ENCODE measurements at regions not wholly inside any gene's neighbourhood (a gene's known extent, or its start where the extent isn't known, plus 50 kb on each side); places are given as distances from the start of the nearest gene placed in this dataset.
"Not testable (repeated sequence)": the region's sequence is repeated elsewhere in the genome, so short reads cannot be mapped to it uniquely, and the experiment has no call there.

DNA sequence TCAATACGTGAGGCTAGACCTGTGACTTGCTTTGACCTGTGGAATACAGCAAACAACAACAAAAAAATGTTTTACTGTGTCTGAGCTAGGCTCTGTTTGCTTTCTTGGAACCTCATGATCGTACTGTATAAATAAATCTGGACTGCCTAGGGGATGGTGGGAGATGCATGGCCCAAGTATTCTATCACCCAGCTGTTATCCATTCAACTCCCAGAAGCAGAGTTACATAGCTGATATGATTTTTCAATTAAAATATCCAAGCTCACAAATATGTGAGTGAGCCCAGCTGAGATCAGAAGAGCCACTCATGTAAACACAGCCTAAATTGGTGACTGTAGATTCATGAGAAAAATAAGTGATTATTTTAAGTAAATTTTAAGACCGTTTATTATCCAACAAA lies 154.1 kb upstream of the THUMPD2 start:
- intact Hi-C loops (cut with micrococcal nuclease): no loop called here

DNA sequence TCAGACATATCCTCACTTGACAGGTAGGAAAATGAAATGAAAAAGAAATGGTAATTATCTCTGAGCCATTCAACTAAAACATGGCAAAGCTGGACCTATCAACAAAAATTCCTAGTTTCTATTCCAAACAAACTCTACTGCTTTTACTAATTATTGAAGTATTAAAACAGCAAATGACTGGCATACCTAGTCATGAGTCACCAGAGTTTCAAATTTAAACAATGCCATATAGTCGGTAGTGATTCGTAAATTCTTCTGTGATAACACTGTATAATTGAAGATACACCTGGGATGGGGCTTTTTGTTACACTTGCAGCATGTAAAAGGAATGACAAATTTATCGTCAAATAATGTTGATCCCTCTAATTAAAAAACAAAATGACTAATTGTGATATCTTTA lies 153.1 kb upstream of the THUMPD2 start:
- intact Hi-C loops (cut with micrococcal nuclease): no loop called here

DNA sequence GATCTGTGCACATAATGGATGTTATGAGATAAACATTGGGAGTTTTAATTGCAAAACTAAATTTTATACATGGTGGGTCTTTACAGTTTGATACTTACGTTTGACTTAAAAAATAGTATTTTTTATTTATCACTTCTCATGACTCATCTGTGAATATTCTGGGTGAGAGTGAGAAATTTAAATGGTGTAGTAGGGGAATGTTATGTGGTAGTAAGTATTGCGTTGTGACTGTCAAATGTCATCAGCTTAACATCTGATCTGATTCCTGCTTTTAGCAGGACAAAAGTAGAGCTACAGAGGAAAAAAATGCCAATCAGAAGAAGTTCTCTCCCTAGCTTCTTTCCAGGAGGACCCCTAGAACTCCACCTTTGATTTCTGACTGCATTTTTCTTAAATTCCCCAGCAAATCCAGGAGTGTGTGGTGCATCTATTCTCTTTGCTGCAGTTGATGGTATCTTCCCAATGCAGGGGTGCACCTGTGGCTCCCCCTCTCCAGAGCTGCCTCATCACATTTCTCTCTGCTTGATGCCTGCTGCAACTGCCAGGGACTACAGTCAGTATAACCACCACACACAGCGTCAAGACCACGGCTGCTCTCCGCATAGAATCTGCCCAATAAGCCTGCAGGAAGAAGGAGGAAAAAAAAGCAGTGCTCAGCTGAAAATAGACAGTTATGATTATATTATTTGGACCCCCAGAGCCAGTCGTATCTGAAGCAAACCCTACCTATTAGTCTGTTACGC lies 151.3 kb upstream of the THUMPD2 start:
- intact Hi-C loops (cut with micrococcal nuclease): no loop called here

DNA sequence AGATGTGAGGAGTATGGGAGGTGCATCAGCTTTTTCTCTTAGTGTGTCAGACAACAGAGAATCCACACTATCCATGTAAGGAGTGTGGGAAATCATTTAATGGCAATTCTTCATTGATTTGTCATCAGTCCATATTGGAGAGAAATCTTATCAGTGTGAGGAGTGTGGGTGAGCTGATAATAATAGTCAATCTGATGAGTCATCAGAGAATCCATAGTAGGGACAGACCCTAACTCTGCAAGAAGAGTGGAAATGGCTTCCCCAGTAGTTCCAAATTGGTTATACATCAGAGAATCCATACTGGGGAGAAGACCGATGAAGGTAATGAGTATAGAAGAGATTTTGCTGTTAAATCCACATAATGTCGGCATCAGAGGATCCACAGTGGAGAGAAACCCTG lies 150.5 kb upstream of the THUMPD2 start:
- intact Hi-C loops (cut with micrococcal nuclease): no loop called here

DNA sequence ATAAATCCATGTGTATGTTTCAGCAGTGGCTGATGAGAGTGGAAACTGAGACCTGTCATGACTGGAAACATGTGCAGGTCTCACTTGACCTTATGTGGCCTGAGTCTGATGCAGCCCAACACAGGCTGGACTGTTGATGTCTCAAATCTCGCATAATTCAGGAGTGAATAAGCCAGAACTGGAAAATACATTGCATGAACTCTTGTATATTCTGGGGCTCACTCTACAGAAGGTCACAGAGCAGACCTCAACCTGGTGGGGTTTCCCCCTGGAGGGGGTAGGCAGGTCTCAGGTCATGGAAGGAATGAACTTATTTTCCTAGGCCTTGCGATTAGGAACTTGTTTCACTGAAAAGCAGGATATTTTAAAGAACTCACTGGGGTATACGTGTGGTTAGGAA lies 146.3 kb upstream of the THUMPD2 start:
- intact Hi-C loops (cut with micrococcal nuclease): no loop called here

DNA sequence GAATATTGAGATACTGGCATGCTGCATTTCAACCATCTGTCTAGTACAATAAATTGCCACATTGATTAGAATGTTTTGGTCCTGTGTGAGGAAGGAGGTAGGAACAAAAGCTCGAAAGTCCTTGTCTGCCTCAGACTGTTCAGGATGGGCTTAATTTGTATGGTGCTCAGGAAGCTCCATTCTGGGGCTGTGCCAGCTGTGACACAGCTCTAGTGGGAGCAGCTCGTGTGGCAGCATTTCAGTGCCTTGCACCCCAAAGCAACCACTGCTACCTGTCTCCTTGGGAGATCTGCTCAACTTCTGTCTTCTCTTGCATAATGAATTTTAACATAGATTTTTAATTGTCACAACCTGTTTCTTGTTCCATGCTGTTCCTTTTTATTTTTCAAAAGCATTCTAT lies 144.4 kb upstream of the THUMPD2 start:
- intact Hi-C loops (cut with micrococcal nuclease): loop anchor here (5.0 kb wide), 1 partner anchor 114 kb away; no protein-coding TSS in a partner anchor

DNA sequence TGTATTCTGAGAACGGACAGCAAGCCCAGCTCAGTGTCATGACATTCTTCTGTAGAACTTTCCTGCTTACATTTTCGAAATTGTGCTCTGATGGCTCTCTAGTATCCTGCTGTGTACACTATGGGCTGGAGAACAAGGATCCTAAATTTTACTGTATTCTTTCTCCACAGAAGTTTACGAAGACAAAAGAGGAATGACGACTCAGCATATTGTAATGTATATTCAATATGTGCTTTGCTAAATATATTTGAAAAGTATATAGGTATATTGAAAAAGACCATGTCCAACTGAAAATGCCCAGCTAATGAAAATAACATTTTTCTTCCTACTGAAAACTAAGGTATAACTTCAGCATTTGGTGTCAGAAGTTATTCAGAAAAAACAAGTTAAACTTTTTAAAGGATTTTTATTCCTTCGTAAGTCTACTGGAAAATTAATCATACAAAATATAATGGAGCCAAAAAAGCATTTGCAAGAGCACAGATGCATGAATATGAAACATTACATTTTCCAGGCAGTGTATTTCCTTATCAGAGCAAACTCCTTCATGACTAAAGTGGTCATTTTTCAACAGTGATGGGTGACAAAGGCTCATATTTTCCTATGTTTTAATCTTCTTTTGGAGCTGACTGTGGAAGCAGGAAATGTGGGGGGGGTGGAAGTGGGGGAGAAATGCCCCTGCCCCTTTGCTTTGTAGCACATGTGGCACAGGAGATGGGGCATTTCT lies 143.8 kb upstream of the THUMPD2 start:
- intact Hi-C loops (cut with micrococcal nuclease): loop anchor here (5.0 kb wide), 1 partner anchor 114 kb away; no protein-coding TSS in a partner anchor

DNA sequence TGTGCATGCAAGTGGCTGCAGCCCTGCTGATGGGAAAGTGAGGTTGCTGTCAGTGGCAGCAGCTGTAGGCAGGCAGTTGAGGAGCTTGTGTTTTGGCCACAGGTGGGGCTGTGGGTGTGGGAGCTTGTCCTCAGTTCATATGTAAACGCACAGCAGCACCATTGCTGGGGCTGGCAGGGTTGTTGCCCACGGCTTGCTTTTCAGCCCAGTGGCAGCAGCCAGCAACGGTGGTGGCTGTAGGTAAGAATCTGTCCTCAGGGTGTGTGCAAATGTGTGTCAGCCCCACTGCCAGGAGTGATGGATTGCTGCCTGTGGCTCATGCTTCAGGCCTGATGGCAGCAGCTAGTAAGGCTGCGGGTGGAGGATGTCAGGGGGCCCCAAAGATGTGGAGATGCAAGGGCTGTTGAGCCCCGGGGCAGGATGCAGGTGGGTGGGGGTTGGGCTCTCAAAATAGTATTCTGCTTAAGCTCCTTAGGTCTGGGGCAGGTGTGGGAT lies 141.3 kb upstream of the THUMPD2 start:
- intact Hi-C loops (cut with micrococcal nuclease): loop anchor here (1.0 to 5.0 kb wide), 2 partner anchors 75 to 117 kb away; no protein-coding TSS in a partner anchor

DNA sequence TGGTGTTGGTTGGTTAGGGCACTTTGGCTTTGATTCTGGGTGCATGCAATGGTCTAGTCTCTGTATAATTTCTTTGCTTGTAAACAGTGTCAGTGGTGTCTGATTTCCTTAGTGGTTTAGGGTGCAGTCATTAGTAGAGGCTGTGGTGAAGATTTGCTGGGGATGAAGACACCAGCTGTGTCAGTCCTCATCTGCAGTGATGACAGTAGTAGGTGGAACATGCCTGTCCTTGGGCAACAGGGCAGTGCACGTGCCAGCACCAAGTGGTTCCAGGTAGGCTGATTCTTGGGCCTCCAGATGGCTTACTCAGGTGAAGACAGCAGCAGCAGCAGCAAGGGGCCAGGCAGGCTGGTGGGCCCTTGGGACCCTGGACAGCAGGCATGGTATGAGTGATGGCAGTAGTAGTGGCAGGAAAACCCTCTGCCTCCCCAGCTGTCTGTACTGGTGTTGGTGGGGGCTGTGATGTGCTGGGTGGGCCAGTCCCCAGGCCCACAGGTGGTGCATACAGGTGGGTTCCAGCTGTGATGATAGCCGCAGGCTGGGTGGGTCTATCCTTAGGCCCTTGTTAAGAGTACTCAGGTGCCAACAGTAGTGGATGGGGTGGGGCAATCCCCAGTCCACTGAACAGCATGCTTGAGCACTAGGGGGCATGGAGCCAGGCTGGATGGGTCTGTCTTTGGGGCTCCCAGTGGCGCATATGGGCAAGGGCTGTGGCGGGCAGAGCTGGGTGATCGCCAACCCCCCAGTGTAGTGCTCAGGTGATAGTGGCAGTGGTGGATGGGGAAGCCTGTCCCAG lies 140.7 kb upstream of the THUMPD2 start:
- intact Hi-C loops (cut with micrococcal nuclease): loop anchor here (1.0 to 10.0 kb wide), 4 partner anchors 19 to 175 kb away; no protein-coding TSS in a partner anchor

DNA sequence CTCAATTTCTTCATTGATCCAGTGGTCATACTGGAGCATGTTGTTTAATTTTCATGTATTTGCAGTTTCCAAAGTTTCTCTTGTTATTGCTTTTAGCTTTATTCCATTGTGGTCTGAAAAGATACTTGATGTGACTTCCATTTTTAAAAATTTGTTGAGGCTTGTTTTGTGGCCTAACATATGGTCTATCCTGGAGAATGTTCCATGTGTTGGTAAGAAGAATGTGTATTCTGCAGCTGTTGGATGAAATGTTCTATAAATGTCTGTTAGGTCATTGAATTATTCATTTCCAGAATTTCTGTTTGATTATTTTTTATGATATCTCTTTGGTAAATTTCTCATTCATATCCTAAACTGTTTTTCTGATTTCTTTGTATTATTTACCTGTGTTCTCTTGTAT lies 139.8 kb upstream of the THUMPD2 start:
- intact Hi-C loops (cut with micrococcal nuclease): loop anchor here (1.0 to 10.0 kb wide), 2 partner anchors 19 to 176 kb away; no protein-coding TSS in a partner anchor

DNA sequence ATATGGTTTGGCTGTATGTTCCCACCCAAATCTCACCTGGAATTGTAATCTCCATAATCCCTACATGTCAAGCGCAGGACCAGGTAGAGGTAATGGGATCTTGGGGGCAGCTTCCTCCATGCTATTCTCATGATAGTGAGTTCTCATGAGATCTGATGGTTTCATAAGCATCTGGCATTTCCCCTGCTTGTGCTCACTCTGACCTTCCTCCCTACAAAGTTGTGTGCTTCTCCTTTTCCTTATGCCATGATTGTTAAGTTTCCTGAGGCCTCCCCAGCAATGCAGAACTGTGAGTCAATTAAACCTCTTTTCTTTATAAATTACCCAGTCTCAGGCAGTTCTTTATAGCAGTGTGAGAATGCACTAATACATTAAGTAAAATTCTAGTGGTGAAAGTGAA lies 138.3 kb upstream of the THUMPD2 start:
- intact Hi-C loops (cut with micrococcal nuclease): loop anchor here (10.0 kb wide), 1 partner anchor 177 kb away; no protein-coding TSS in a partner anchor

DNA sequence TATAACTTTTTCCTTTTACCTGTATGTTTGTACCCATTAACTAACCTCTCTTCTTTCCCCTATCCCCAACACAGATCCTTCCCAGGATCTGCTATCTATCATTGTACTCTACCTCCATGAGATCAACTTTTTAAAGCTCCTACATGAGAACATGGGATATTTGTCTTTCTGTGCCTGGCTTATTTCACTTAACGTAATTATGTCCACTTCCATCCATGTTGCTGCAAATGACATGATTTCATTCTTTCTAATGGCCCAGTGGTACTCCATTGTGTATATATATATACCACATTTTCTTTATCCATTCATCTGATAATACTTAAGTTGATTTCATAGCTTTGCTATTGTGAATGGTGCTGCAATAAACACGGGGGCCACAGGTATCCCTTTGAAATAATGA lies 135.9 kb upstream of the THUMPD2 start:
- intact Hi-C loops (cut with micrococcal nuclease): loop anchor here (5.0 to 10.0 kb wide), 3 partner anchors 180 to 1487 kb away; no protein-coding TSS in a partner anchor

DNA sequence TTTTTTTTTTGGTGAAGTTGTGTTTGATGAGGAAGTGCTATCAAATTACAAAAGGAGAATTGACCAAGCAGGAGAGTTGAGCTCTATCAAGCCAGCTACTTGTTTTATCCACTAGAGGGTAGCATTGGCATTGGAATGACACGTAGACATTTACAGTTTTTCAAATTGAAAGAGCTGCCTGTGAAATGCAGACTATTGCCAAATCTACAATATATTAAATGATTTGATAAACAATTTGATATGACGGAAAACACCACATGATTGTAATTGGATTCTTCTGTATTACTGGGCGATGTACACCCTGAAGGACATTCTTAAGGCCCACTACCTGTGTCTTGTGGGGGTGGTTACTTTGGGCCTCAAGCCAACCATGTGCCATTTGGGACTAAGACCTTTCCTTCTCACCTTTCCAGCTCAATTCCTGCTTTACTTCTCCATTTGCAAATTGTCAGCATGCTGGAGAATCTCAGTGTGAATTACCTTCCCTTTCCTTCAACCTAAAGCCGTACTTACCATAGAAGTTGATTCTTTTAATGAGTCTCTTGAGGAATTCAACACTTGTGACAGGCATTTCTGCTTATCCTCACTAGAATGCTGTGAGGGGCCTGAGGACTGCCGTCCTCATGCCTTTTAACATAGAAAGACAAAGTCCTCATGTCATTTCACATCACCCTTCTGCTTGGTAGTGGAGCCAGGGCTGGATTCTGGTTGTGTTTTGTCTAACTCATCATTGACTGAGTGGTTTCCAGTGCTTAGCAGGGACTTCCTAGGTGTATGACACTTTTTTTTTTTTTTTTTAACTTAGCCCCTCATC lies 134.8 kb upstream of the THUMPD2 start:
- intact Hi-C loops (cut with micrococcal nuclease): loop anchor here (1.0 to 10.0 kb wide), 6 partner anchors 181 to 1869 kb away; no protein-coding TSS in a partner anchor

DNA sequence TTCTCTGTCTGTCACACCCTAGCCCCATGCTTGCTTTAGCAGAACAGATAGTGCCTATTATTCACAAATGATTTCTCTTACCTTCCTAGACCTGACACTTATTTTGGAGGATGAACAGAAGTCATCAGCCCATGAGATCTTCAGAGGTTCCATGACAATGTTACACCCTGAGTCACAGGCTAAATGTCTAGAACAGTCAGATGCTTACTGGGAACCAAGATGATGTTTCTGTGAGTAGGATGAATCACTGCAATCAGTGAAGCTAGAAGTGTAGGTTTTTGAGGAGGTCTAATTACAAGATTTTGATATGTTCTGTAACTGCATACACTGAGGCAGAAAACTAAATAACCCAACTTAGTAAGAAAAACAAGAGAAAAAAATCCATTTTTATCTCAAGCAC lies 123.0 kb upstream of the THUMPD2 start:
- intact Hi-C loops (cut with micrococcal nuclease): no loop called here

DNA sequence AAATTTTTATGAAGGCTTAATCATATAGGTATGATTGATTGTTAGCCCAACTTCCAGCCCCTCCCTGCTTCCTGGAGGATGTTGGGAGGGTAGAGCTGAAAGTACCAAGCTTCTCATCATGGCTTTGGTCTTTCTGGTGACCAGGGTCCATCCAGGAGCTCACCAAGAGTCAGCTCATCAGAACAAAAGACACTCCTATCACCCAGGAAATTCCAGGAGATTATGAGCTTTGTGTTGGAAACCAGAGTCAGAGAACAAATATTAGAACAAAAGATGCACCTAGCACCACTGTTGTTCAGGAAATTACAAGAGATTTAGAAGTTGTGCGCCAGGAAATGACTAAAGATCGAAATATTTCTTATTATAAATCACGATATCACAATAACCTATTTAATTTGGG lies 119.9 kb upstream of the THUMPD2 start:
- intact Hi-C loops (cut with micrococcal nuclease): no loop called here

DNA sequence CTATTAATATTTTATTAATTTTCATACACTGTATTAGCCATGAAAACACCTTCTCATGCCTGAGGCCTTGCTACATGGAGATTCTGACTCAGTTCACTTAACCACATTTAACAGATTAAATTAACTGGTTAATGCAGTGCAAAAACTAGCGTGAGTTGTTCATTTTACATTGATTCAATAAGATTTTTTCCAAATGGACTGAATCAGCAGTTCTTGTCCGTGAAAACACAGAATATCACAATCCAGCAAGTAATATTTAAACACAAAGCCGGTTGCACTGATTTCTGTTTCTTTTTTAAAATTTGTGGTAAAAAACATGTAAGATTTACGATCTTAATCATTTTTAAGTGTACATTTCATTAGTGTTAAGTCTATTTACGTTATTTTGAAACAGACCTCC lies 118.2 kb upstream of the THUMPD2 start:
- intact Hi-C loops (cut with micrococcal nuclease): no loop called here

DNA sequence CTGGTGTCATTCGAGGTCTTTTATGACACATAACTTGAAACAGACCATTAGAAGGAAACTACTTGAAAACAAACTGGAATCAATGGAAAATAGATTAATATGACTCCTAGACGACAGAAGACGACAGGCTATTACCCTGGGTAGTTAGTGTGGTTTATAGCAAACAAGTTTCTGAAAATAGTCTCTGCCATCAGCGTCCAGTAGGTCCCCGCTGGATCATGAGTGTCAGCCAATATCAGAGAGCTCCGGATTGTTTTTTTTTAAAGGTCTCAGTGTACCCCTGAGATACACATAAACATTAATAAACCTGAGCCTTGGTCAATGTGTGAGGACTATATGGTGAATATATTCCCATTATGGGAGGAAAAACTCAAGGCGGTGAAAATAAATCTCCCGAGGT lies 115.0 kb upstream of the THUMPD2 start:
- intact Hi-C loops (cut with micrococcal nuclease): no loop called here

DNA sequence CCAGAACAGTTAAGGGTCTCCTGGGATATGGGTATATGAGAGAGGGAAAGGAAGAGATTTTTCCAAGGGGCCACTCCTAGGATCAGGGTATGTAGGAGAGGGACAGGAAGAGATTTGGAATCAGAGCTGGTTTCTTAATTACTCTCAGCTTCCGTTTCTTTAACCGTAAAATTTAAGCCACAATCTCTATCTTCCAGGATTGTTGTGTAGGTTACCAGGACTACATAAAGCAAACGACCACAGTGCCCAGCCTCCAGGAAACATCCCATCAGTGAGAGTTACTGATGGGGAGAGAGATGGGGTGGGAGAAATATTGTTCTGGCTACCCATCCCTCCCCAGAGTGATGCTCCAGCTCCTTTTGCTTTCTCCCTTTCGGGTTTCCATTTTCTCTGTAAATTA lies 114.6 kb upstream of the THUMPD2 start:
- intact Hi-C loops (cut with micrococcal nuclease): no loop called here

DNA sequence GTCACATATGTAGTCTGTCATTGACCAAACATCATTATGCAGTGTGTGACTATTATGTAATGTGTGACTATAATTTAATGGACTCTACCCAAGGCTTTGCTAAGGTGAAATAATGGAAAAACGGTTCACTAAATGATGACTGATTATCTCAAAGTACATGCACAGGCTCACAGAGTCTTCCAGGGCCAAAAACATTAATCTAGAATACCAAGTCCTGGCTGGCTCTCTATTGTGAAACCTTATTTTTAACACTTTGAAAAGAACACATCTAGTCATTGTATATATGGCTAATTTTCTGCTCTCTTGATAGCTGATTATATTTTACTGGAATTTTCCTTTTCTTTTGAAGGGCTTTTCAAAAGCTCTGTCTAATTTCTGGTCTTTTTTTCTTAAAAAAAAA lies 102.9 kb upstream of the THUMPD2 start:
- intact Hi-C loops (cut with micrococcal nuclease): no loop called here

DNA sequence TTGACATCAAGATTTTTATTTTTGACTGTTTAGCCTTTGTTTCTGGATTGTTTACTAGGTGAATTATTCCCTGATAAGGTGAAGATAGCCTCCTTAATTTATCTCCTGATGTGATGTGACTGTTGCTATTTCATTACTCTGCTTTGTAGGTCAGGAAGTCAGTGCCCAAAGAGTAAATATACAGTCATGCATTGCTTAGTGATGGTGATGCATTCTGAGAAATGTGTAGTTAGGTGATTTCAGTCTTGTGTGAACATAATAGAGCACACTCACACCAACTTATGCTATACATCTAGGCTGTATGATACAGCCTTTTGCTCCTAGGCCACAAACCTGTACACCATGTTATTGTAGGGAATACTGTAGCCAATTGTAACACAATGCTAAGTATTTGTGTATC lies 102.4 kb upstream of the THUMPD2 start:
- intact Hi-C loops (cut with micrococcal nuclease): no loop called here

DNA sequence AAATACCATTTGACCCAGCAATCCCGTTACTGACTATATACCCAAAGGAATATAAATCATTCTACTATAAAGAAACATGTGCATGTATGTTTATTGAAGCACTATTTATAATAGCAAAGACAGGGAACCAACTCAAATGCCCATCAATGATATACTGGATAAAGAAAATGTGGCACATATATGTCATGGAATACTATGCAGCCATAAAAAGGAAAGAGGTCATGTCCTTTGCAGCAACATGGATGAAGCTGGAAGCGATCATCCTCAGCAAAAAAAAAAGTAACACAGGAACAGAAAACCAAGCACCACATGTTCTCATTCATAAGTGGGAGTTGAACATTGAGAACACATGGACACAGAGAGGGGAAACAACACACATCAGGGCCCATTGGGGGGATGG lies 99.9 kb upstream of the THUMPD2 start:
- intact Hi-C loops (cut with micrococcal nuclease): not testable (repeated sequence)

All from T-helper 2 cell treated with Interferon-gamma antibody and Interleukin-4, amounts not matched to agents 100 ng/mL and 5 ng/mL, for 36 hours (primary cell).